ENCODE measurements at regions not wholly inside any gene's neighbourhood (a gene's known extent, or its start where the extent isn't known, plus 50 kb on each side); places are given as distances from the start of the nearest gene placed in this dataset.

GRCh38 chrX:128310912-128311311 lies 258.7 kb upstream of the ACTRT1 start:
- TF ChIP-seq CTCF (IDR thresholded peaks at IDR 0.05 in 4 of 5, conservative IDR thresholded peaks at IDR 0.05 in 1 of 5): no peak
- TF ChIP-seq POLR2A (IDR thresholded peaks at IDR 0.05): no peak
- ATAC-seq (no peak), DNase-seq (no peak)
- Histone ChIP-seq H3K27me3 (no peaks in the 10 kb centered on the region), H3K4me3 (no peak overlapping the region), H3K4me1 (no peaks in the 10 kb centered on the region), H3K9me3 (no peaks in the 10 kb centered on the region), H3K27ac (no peak overlapping the region), H3K36me3 (no peaks in the 10 kb centered on the region)
- in situ Hi-C loops (cut with MboI; ENCODE audit: low sequenced_read_pairs in 4 of 4): no loop called here
- intact Hi-C loops (cut with DNase I; ENCODE audit: low total_unique reads): no loop called here

GRCh38 chrX:128309311-128309710 lies 257.1 kb upstream of the ACTRT1 start:
- H3K27me3 ChIP-seq: no peaks in the 10 kb centered on the region
- DNase-seq (no peak), ATAC-seq (no peak)
- intact Hi-C loops (cut with DNase I; ENCODE audit: low total_unique reads) (no loop called here), in situ Hi-C loops (cut with MboI; ENCODE audit: low sequenced_read_pairs in 4 of 4) (no loop called here)
- no peaks in the 10 kb centered on the region for H3K36me3 ChIP-seq
- H3K4me1 ChIP-seq: no peaks in the 10 kb centered on the region
- H3K9me3 ChIP-seq: no peaks in the 10 kb centered on the region
- no peak overlapping the region for H3K4me3 ChIP-seq
- TF ChIP-seq CTCF (IDR thresholded peaks at IDR 0.05 in 4 of 5, conservative IDR thresholded peaks at IDR 0.05 in 1 of 5) (no peak), POLR2A (IDR thresholded peaks at IDR 0.05) (no peak)
- H3K27ac ChIP-seq: no peak overlapping the region

GRCh38 chrX:128294198-128294597 lies 242.0 kb upstream of the ACTRT1 start:
- TF ChIP-seq POLR2A (IDR thresholded peaks at IDR 0.05) (no peak), CTCF (IDR thresholded peaks at IDR 0.05 in 4 of 5, conservative IDR thresholded peaks at IDR 0.05 in 1 of 5) (no peak)
- H3K36me3 ChIP-seq: no peaks in the 10 kb centered on the region
- ATAC-seq (no peak), DNase-seq (no peak)
- H3K4me3 ChIP-seq: no peak overlapping the region
- H3K9me3 ChIP-seq: no peaks in the 10 kb centered on the region
- H3K27ac ChIP-seq: no peak overlapping the region
- intact Hi-C loops (cut with DNase I; ENCODE audit: low total_unique reads) (no loop called here), in situ Hi-C loops (cut with MboI; ENCODE audit: low sequenced_read_pairs in 4 of 4) (no loop called here)
- H3K4me1 ChIP-seq: no peaks in the 10 kb centered on the region
- no peaks in the 10 kb centered on the region for H3K27me3 ChIP-seq

DNA sequence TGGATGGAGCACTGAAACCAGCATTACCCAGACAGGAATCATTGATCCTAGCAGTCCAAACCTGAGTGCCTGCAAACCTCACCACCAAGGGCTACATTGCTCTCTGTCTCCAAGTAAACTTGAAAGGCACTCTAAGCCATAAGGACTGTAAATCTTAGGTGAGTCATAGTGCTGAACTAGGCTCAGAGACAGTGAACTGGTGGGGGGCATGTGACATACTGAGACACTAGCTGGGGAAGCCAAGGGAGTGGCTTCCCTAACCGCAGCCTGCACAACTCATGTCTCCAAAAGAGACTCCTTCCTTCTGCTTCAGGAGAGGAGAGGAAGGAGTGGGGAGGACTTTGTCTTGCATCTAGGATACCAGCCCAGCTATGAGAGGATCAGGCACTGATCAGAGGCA lies 235.5 kb upstream of the ACTRT1 start:
- Histone ChIP-seq H3K4me3 (no peak overlapping the region), H3K9me3 (no peaks in the 10 kb centered on the region), H3K36me3 (no peaks in the 10 kb centered on the region), H3K4me1 (no peaks in the 10 kb centered on the region), H3K27me3 (no peaks in the 10 kb centered on the region), H3K27ac (no peak overlapping the region)
- intact Hi-C loops (cut with DNase I; ENCODE audit: low total_unique reads) (no loop called here), in situ Hi-C loops (cut with MboI; ENCODE audit: low sequenced_read_pairs in 4 of 4) (no loop called here)
- ATAC-seq (no peak), DNase-seq (no peak)
- TF ChIP-seq CTCF (IDR thresholded peaks at IDR 0.05 in 4 of 5, conservative IDR thresholded peaks at IDR 0.05 in 1 of 5) (no peak), POLR2A (IDR thresholded peaks at IDR 0.05) (no peak)

DNA sequence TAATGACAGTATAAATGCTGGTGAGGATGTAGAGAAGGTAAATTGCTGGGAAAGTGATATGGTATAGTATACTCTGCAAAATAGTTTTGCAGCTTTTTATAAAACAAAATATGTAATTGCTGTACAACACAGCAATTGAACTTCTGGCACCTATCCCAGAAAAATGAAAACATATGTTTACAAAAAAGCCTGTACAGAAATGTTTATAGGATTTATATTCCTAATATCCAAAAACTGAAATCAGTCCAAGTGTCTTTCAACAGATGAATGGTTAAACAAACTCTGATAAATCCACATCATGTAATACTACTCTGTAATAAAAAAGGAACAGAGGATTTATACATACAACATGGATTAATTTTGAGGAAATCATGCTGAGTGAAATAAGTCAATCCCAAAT lies 198.4 kb upstream of the ACTRT1 start:
- in situ Hi-C loops (cut with MboI; ENCODE audit: low sequenced_read_pairs in 4 of 4): no loop called here
- intact Hi-C loops (cut with DNase I; ENCODE audit: low total_unique reads): no loop called here
- TF ChIP-seq CTCF (IDR thresholded peaks at IDR 0.05 in 4 of 5, conservative IDR thresholded peaks at IDR 0.05 in 1 of 5) (no peak), POLR2A (IDR thresholded peaks at IDR 0.05) (no peak)
- no peak overlapping the region for H3K27ac ChIP-seq
- H3K36me3 ChIP-seq: no peaks in the 10 kb centered on the region
- ATAC-seq (no peak), DNase-seq (no peak)
- H3K9me3 ChIP-seq: no peaks in the 10 kb centered on the region
- no peak overlapping the region for H3K4me3 ChIP-seq
- no peaks in the 10 kb centered on the region for H3K27me3 ChIP-seq
- no peaks in the 10 kb centered on the region for H3K4me1 ChIP-seq
